HL-60 (cell line): ENCODE measurements at regions not wholly inside any gene's neighbourhood (a gene's known extent, or its start where the extent isn't known, plus 50 kb on each side); places are given as distances from the start of the nearest gene placed in this dataset.

ENCODE experiments used
- DNase-seq, 2 experiments: peaks; one replicate each; pipeline ENCODE4 v3.0.0-alpha.2; 2010 to 2020; ENCODE audit warnings: low read depth in 1 of 2, low spot score in 1 of 2
- H3K27ac ChIP-seq: fragments of 250-450 bp; sonication (Bioruptor Pico); replicated peaks from 2 replicates; pipeline ENCODE4 v1.5.1; 2020; ENCODE audit warnings: mild to moderate bottlenecking, moderate library complexity
- H3K27me3 ChIP-seq: fragments of 250-450 bp; sonication (Bioruptor Pico); 2 replicates; pipeline ENCODE4 v1.5.1; 2021; ENCODE audit warnings: mild to moderate bottlenecking, moderate library complexity; ENCODE audit not compliant: insufficient read depth, poor library complexity, severe bottlenecking
- H3K4me3 ChIP-seq: replicated peaks from 2 replicates; pipeline ENCODE4 v1.5.1; 2011; ENCODE audit warnings: mild to moderate bottlenecking, control low read depth, low read length; ENCODE audit not compliant: insufficient read depth
- CTCF ChIP-seq: IDR thresholded peaks from one replicate; pipeline ENCODE4 v1.5.1; 2011; ENCODE audit warnings: low read length, control low read depth, inconsistent platforms; ENCODE audit not compliant: insufficient read depth
- GABPA ChIP-seq: IDR thresholded peaks from 2 replicates; pipeline ENCODE4 v1.6.1; 2012; ENCODE audit warnings: low read depth
- POLR2AphosphoS5 ChIP-seq: IDR thresholded peaks from 2 replicates; pipeline ENCODE4 v1.6.1; 2012; ENCODE audit warnings: low read depth
- REST ChIP-seq: IDR thresholded peaks from 2 replicates; pipeline ENCODE4 v1.6.1; 2012; ENCODE audit warnings: low read depth; ENCODE audit not compliant: insufficient replicate concordance
- SPI1 ChIP-seq: IDR thresholded peaks from 2 replicates; pipeline ENCODE4 v1.6.1; 2012; ENCODE audit warnings: low read depth, mild to moderate bottlenecking, borderline replicate concordance

DNA sequence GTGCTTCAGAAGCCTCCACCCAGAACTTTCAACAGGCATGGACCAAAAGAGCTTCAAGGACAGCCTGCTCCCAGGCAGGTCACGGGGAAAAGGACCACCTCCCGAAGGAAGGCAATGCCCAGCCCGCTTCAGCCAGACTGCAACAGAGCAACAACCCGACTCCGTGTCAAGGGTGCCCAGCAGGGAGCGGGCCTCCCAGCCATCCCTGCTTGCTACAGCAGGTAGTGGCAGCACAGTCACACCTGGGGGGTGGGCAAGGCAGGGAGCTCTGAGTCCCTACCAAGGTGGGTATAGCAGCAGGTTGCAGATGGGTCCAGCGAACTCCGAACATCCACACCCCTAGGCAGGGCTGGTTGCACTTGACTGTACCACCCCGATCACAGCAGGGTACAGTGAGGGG lies 467.8 kb upstream of the PFKP start:
- TF ChIP-seq POLR2AphosphoS5 (no peak), CTCF (no peak), SPI1 (no peak), GABPA (no peak), REST (no peak)
- no peak overlapping the region for H3K27ac ChIP-seq
- DNase-seq = no peak

DNA sequence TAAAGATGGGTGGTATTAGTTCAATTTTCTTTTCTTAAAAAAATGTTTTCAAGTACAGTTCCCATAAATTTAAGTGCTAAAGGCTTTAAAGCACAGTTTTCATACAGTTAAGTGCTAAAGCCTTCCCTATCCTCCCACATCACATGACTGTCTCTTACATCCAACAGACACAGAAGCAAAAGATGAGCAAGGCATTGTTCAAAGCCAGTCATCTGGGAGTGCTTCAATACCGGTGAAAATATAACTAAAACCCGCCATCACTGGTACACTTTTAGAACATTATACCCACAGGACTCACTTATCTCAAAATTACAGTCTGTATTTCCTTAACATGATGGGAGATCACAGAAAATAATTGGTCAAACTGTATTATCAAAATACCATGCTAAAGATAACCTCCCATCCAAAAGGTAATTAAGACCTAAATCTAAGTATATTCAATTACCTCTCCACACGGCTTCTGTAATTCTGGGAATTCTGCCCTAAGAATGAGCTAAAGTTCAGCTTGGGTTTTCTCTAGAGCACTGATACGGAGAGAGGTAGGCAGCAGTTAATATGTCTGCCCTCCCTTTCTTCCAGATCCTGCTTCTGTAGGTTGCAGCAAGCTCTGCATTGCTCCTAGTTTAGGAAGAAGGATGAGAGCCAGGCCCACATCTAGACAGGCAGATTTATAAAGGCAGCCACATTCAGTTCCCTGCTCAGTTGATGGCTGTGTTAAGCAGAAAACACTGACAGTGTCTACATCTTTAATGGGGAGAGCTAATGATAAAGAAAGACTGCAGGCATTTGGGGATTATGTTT lies 474.8 kb upstream of the PFKP start:
- no peak overlapping the region for H3K27ac ChIP-seq
- no peaks in the 10 kb centered on the region for H3K27me3 ChIP-seq
- TF ChIP-seq GABPA (no peak), SPI1 (no peak), REST (no peak), POLR2AphosphoS5 (no peak), CTCF (no peak)
- no peak for DNase-seq
- no peak overlapping the region for H3K4me3 ChIP-seq

More for the DNA sequence above, 467.8 kb upstream of the PFKP start:
- no peak overlapping the region for H3K4me3 ChIP-seq
- H3K27me3 ChIP-seq = no peaks in the 10 kb centered on the region

DNA sequence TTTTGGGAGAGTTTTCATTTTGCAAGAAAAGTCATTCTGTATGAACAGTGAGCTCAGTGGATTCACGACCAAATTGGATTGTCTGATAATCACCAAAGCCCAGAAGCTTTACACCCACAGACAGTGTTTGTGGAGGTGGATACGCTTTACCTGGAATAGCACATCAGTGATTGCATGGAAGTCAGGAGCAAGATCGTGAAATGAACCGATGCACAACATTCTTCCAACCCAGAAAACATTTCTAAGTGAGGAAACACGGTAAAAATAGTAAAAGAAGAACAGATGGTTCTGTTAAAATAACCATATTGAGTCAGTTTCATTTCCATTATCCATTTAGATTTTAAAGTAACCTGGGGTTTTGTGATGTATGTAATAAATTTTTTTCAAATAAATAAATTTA lies 478.2 kb upstream of the PFKP start:
- Histone ChIP-seq H3K27me3 (no peaks in the 10 kb centered on the region), H3K27ac (no peak overlapping the region), H3K4me3 (no peak overlapping the region)
- no peak for DNase-seq
- TF ChIP-seq GABPA = no peak
- TF ChIP-seq CTCF = no peak
- no peak for TF ChIP-seq POLR2AphosphoS5
- no peak for TF ChIP-seq REST
- TF ChIP-seq SPI1 = no peak
